K562 (cell line): ENCODE measurements at regions not wholly inside any gene's neighbourhood (a gene's known extent, or its start where the extent isn't known, plus 50 kb on each side); places are given as distances from the start of the nearest gene placed in this dataset.

ENCODE experiments used
- ATAC-seq: fragments of 200-7000 bp; cut with Tn5 transposase; 3 replicates; pipeline ENCODE4 v1.9.1; 2020; ENCODE audit warnings: moderate library complexity
- BruUV-seq: library from RNA; stranded (reverse); fragments of 400-500 nt; replicated peaks from 2 replicates; lab custom pipeline; 2021; lab: Mats Ljungman, UMichigan
- CTCF ChIA-PET: fragments of 300-600 bp; formaldehyde crosslinking; extraction: SDS; loops from one replicate; lab custom pipeline; 2021; ENCODE audit warnings: low intra/inter-chr PET ratio; lab: Yijun Ruan, JAX
- POLR2A ChIA-PET: fragments of 300-600, 350-650 bp; sonication (Branson Sonifier 250); formaldehyde crosslinking; extraction: SDS; loops from one replicate; lab custom pipeline; 2021; ENCODE audit warnings: antibody characterized with exemption, inconsistent platforms; lab: Yijun Ruan, JAX
- DNase-seq, 4 experiments: peaks; one replicate each; pipeline versions ENCODE4 v3.0.0 to v3.0.0-alpha.2; 2011 to 2018; ENCODE audit warnings: low spot score in 3 of 4, mixed read lengths in 3 of 4; ENCODE audit errors: extremely low read depth in 1 of 4
- FAIRE-seq: peaks from 2 replicates; lab custom pipeline; 2011; peaks lifted over from hg19 to GRCh38; lab: Jason Lieb, UNC
- H2AFZ ChIP-seq: 2 replicates; pipeline ENCODE4 v1.6.0; 2011; ENCODE audit warnings: low read depth, low read length, control low read depth, inconsistent platforms
- H3K27ac ChIP-seq: fragments of 200-600 bp; 3 replicates; pipeline ENCODE4 v1.8.0; 2011; ENCODE audit warnings: low read depth, mild to moderate bottlenecking, control low read depth, inconsistent platforms, low read length, moderate library complexity, mixed read lengths; ENCODE audit errors: extremely low read depth
- H3K27me3 ChIP-seq, 2 experiments: fragments of 300-600 bp in 1 of 2; 2 replicates in 1 of 2; 3 replicates in 1 of 2; pipeline versions ENCODE4 v1.6.0 to v1.8.0; 2011; ENCODE audit warnings: inconsistent platforms in 2 of 2, low read length in 2 of 2, mild to moderate bottlenecking in 1 of 2, mixed read lengths in 1 of 2, moderate library complexity in 1 of 2; ENCODE audit not compliant: control insufficient read depth in 2 of 2, insufficient read depth in 2 of 2
- H3K36me3 ChIP-seq: fragments of 300-600 bp; 3 replicates; pipeline ENCODE4 v1.8.0; 2011; ENCODE audit warnings: mild to moderate bottlenecking, low read length, inconsistent platforms; ENCODE audit not compliant: control insufficient read depth, insufficient read depth
- H3K4me1 ChIP-seq, 2 experiments: fragments of 200-600 bp in 1 of 2; replicated peaks in 1 of 2; 2 replicates in 1 of 2; 3 replicates in 1 of 2; pipeline versions ENCODE4 v1.5.1 to v1.8.0; 2011; ENCODE audit warnings: inconsistent platforms in 2 of 2, low read length in 2 of 2, mild to moderate bottlenecking in 1 of 2, mixed read lengths in 1 of 2, moderate library complexity in 1 of 2; ENCODE audit not compliant: control insufficient read depth in 2 of 2, insufficient read depth in 2 of 2
- H3K4me2 ChIP-seq: 2 replicates; pipeline ENCODE4 v1.6.1; 2011; ENCODE audit warnings: low read length, control low read depth, inconsistent platforms, mixed read lengths; ENCODE audit not compliant: insufficient read depth
- H3K4me3 ChIP-seq: fragments of 200-600 bp; sonication (generic), shearing (Covaris generic); 2 replicates; pipeline ENCODE4 v1.5.1; 2016; ENCODE audit warnings: control low read depth, inconsistent platforms
- H3K79me2 ChIP-seq: fragments of 200-600 bp; 3 replicates; pipeline ENCODE4 v1.8.0; 2011; ENCODE audit warnings: low read length, inconsistent platforms; ENCODE audit not compliant: control insufficient read depth, insufficient read depth
- H3K9ac ChIP-seq, 2 experiments: 2 replicates each; pipeline versions ENCODE4 v1.6.0 to v1.6.1; 2011; ENCODE audit warnings: low read depth in 2 of 2, low read length in 2 of 2, control low read depth in 1 of 2, inconsistent platforms in 1 of 2, mild to moderate bottlenecking in 1 of 2, mixed read lengths in 1 of 2; ENCODE audit not compliant: insufficient read depth in 1 of 2
- H3K9me1 ChIP-seq: one replicate; pipeline ENCODE4 v1.6.0; 2011; ENCODE audit warnings: inconsistent platforms, mild to moderate bottlenecking, low read length, moderate library complexity; ENCODE audit not compliant: control insufficient read depth, insufficient read depth
- H3K9me3 ChIP-seq: replicated peaks from 2 replicates; pipeline ENCODE4 v1.5.1; 2011; ENCODE audit warnings: low read depth, low read length, inconsistent platforms; ENCODE audit not compliant: control insufficient read depth, insufficient read depth
- H4K20me1 ChIP-seq: replicated peaks from 2 replicates; pipeline ENCODE4 v1.6.1; 2011; ENCODE audit warnings: low read length, inconsistent platforms, mixed read lengths; ENCODE audit not compliant: control insufficient read depth, insufficient read depth
- BCOR ChIP-seq: fragments of 450-650 bp; IDR thresholded peaks from 2 replicates; pipeline ENCODE4 v1.6.1; 2016
- CBX3 ChIP-seq, 2 experiments: IDR thresholded peaks; 1 replicate in 1 of 2; 2 replicates in 1 of 2; pipeline ENCODE4 v1.6.1; 2012; ENCODE audit warnings: inconsistent platforms in 2 of 2, low read length in 2 of 2, borderline replicate concordance in 1 of 2, control low read depth in 1 of 2
- KDM4B ChIP-seq, 2 experiments: fragments of 450-650 bp in 1 of 2; sonication (generic) in 1 of 2; IDR thresholded peaks; 2 replicates each; pipeline ENCODE4 v1.6.1; 2016 to 2017; ENCODE audit warnings: borderline replicate concordance in 2 of 2, antibody characterized with exemption in 1 of 2, low read depth in 1 of 2, mild to moderate bottlenecking in 1 of 2
- SMARCA4 ChIP-seq: fragments of 450-650 bp; IDR thresholded peaks from 2 replicates; pipeline ENCODE4 v1.6.1; 2016
- SRSF1 ChIP-seq: fragments of 200-400 bp; formaldehyde crosslinking; IDR thresholded peaks from 2 replicates; pipeline ENCODE4 v1.6.1; 2017; ENCODE audit warnings: mild to moderate bottlenecking, low read depth, low read length, moderate library complexity
- ZNF224 ChIP-seq: sonication (generic); formaldehyde crosslinking; IDR thresholded peaks from 2 replicates; pipeline ENCODE4 v1.8.0; 2022; ENCODE audit warnings: mild to moderate bottlenecking, missing genetic modification reagents
- ZNF707 ChIP-seq: fragments of 250-450 bp; sonication (Bioruptor Pico); conservative IDR thresholded peaks from 2 replicates; pipeline ENCODE4 v1.8.0; 2022; ENCODE audit warnings: inconsistent platforms, mild to moderate bottlenecking, moderate library complexity
- ZNF75A ChIP-seq: fragments of 450-650 bp; formaldehyde crosslinking; IDR thresholded peaks from 2 replicates; pipeline ENCODE4 v1.4.0; 2020; ENCODE audit warnings: mild to moderate bottlenecking
- WGBS: fragments of 100-300 bp; shearing (Covaris generic); methylation state at CpG from one replicate; pipeline ENCODE4 v1.1.6; 2016; ENCODE audit warnings: low coverage, mixed read lengths; ENCODE audit not compliant: insufficient coverage; ENCODE audit errors: missing lambda C conversion rate; 5-methylcytosine and 5-hydroxymethylcytosine counted together
- in situ Hi-C: fragments of 300-500 bp; cut with MboI; formaldehyde crosslinking; loops from 4 replicates; pipeline ENCODE4 v1.15.0; 2018; ENCODE audit warnings: inconsistent platforms, mixed read lengths
- intact Hi-C: fragments of 100-400 bp; cut with micrococcal nuclease; formaldehyde crosslinking; loops from 2 replicates; pipeline ENCODE4 v1.14.2; 2022
- TF ChIP-seq, protein P1 (sequence below): fragments of 250-450 bp; sonication (Bioruptor Pico); IDR thresholded peaks from 2 replicates; pipeline ENCODE4 v1.5.0; 2020; ENCODE audit warnings: mild to moderate bottlenecking
- TF ChIP-seq, protein P2 (sequence below): sonication (generic); formaldehyde crosslinking; IDR thresholded peaks from 2 replicates; pipeline ENCODE4 v1.8.0; 2022; ENCODE audit warnings: mild to moderate bottlenecking, missing genetic modification reagents
- TF ChIP-seq, protein P3 (sequence below): fragments of 450-650 bp; IDR thresholded peaks from 2 replicates; pipeline ENCODE4 v1.6.1; 2016; ENCODE audit warnings: mild to moderate bottlenecking

DNA sequence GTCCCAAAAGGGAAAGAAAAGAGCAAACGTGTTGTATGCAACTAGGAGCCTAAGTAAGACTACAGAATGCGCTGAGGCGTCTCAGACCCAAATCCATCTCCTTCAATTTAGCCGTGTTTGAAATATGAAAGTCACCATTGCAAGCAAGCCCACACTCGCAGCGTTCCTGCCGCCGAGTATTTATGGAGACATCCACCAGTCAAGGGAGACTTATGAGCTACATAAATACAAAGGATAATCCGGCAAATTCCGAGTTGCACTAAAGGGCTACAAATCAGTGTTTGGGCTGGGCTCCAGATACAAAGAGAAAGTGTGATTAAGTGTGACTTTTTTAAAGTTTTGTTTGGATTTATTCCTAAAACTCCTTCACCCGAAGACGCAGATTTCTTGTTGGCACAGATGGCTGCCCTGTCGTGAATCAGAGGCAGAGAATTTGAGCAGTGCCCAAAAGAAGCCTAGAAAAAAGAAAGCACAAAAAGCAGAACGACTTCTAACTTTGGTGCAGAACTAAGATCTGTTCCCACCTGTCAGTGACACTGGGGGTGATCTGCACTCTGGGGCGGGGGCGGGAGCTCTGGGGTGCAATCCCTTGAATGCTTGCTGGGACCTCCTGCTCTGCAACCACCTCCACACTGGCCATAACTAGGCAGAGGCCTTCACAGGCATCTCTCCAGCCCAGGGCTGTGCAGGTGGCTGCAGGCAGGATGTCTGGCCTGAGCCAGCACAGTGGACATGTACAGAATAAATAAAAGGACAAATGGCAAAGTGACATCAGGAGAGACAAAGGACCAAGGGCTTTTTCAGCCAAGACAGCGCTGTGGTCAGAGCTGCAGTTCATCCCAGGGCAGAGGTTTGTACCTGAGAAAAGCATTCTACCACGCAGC, 489.7 kb downstream of the NPHP4 start:
- Histone ChIP-seq H3K4me1 (peaks cover 0 to 2% of the 10 kb centered on the region in 2 experiments; a peak in 1 of 5 replicates), H3K4me3 (no peak overlapping the region), H3K79me2 (no peaks in the 10 kb centered on the region), H3K4me2 (no peak overlapping the region), H3K27ac (no peak overlapping the region), H3K9me1 (no peaks in the 10 kb centered on the region), H3K36me3 (no peaks in the 10 kb centered on the region), H4K20me1 (peaks cover 3% of the 10 kb centered on the region; the same call in 1 of the 2 replicates), H2AFZ (no peak overlapping the region), H3K27me3 (peaks cover 8 to 35% of the 10 kb centered on the region in 2 experiments; a peak in 3 of 5 replicates), H3K9ac (no peak overlapping the region), H3K9me3 (0 out of 2 replicates have a peak, but pooled peaks cover 3% of the 10 kb centered on the region)
- CTCF ChIA-PET: no interaction called here
- no peak for DNase-seq
- no peak for ATAC-seq
- in situ Hi-C loops: loop anchor here (10.0 kb wide), 1 partner anchor 412 kb away; no protein-coding TSS in a partner anchor
- POLR2A ChIA-PET: no interaction called here
- intact Hi-C loops: no loop called here
- TF ChIP-seq ZNF224 (CRISPR knock-in tag): no peak
- TF ChIP-seq BCOR: no peak
- no peak for TF ChIP-seq SRSF1
- TF ChIP-seq ZNF75A (CRISPR knock-in tag): no peak
- TF ChIP-seq, protein P1, sequence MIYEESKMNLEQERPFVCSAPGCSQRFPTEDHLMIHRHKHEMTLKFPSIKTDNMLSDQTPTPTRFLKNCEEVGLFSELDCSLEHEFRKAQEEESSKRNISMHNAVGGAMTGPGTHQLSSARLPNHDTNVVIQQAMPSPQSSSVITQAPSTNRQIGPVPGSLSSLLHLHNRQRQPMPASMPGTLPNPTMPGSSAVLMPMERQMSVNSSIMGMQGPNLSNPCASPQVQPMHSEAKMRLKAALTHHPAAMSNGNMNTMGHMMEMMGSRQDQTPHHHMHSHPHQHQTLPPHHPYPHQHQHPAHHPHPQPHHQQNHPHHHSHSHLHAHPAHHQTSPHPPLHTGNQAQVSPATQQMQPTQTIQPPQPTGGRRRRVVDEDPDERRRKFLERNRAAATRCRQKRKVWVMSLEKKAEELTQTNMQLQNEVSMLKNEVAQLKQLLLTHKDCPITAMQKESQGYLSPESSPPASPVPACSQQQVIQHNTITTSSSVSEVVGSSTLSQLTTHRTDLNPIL: no peak
- TF ChIP-seq, protein P2, sequence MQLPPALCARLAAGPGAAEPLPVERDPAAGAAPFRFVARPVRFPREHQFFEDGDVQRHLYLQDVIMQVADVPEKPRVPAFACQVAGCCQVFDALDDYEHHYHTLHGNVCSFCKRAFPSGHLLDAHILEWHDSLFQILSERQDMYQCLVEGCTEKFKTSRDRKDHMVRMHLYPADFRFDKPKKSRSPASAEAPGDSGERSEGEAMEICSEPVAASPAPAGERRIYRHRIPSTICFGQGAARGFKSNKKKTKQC (CRISPR knock-in tag): no peak
- TF ChIP-seq KDM4B (IDR thresholded peaks at IDR 0.05; ENCODE audit: borderline replicate concordance in 2 of 2, low read depth in 1 of 2): no peak
- TF ChIP-seq, protein P3, sequence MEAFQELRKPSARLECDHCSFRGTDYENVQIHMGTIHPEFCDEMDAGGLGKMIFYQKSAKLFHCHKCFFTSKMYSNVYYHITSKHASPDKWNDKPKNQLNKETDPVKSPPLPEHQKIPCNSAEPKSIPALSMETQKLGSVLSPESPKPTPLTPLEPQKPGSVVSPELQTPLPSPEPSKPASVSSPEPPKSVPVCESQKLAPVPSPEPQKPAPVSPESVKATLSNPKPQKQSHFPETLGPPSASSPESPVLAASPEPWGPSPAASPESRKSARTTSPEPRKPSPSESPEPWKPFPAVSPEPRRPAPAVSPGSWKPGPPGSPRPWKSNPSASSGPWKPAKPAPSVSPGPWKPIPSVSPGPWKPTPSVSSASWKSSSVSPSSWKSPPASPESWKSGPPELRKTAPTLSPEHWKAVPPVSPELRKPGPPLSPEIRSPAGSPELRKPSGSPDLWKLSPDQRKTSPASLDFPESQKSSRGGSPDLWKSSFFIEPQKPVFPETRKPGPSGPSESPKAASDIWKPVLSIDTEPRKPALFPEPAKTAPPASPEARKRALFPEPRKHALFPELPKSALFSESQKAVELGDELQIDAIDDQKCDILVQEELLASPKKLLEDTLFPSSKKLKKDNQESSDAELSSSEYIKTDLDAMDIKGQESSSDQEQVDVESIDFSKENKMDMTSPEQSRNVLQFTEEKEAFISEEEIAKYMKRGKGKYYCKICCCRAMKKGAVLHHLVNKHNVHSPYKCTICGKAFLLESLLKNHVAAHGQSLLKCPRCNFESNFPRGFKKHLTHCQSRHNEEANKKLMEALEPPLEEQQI: no peak
- no peak for TF ChIP-seq SMARCA4
- no peak for TF ChIP-seq ZNF707 (CRISPR knock-in tag)
- no peak for TF ChIP-seq CBX3 (IDR thresholded peaks at IDR 0.05; ENCODE audit: borderline replicate concordance in 1 of 2, low read length in 2 of 2)
- no TSS peak for BruUV-seq
- WGBS: under 1% methylated on average over 18 of the region's 18 CpGs
- FAIRE-seq: no peak
